DND-41 (cell line): ENCODE measurements at regions not wholly inside any gene's neighbourhood (a gene's known extent, or its start where the extent isn't known, plus 50 kb on each side); places are given as distances from the start of the nearest gene placed in this dataset.

Experiments used
- CTCF ChIP-seq: IDR thresholded peaks from 2 replicates; pipeline ENCODE4 v1.5.1; 2012; ENCODE audit warnings: borderline replicate concordance, low read length, moderate library complexity, mild to moderate bottlenecking; ENCODE audit not compliant: poor library complexity, severe bottlenecking; ENCODE audit errors: extremely low read depth
- EZH2 ChIP-seq: IDR thresholded peaks from 3 replicates; pipeline ENCODE4 v1.6.1; 2012; ENCODE audit warnings: borderline replicate concordance, low read depth, mild to moderate bottlenecking, moderate library complexity, low read length, inconsistent platforms; ENCODE audit not compliant: severe bottlenecking

- TF ChIP-seq CTCF (no peak), EZH2 (no peak)
These were observed 913.7 kb downstream of the RPS29 start for GRCh38 chr14:48672506-48672905.
